ENCODE measurements at regions not wholly inside any gene's neighbourhood (a gene's known extent, or its start where the extent isn't known, plus 50 kb on each side); places are given as distances from the start of the nearest gene placed in this dataset.

- DNase-seq = no peak
- Mint-ChIP-seq H3K4me3 (no peak overlapping the region), H3K36me3 (ENCODE audit: low read depth) (no peaks in the 10 kb centered on the region), H3K27ac (no peak overlapping the region), H3K4me1 (no peaks in the 10 kb centered on the region), H3K27me3 (no peaks in the 10 kb centered on the region), H3K9me3 (no peaks in the 10 kb centered on the region)
- POLR2A ChIA-PET = no interaction called here
- CTCF ChIA-PET = no interaction called here
These were observed 313.1 kb downstream of the SLC6A15 start for GRCh38 chr12:84599539-84599938.

- ChIA-PET CTCF (no interaction called here), POLR2A (no interaction called here)
- H3K27me3 Mint-ChIP-seq = no peaks in the 10 kb centered on the region
- DNase-seq = no peak
- no peak overlapping the region for H3K27ac Mint-ChIP-seq
- no peaks in the 10 kb centered on the region for H3K4me1 Mint-ChIP-seq
- no peaks in the 10 kb centered on the region for H3K36me3 Mint-ChIP-seq (ENCODE audit: low read depth)
- H3K9me3 Mint-ChIP-seq = peaks cover 3% of the 10 kb centered on the region
- H3K4me3 Mint-ChIP-seq = no peak overlapping the region
These were observed 316.3 kb downstream of the SLC6A15 start for GRCh38 chr12:84596266-84596665.

- Mint-ChIP-seq H3K27ac (no peak overlapping the region), H3K9me3 (peaks cover 3% of the 10 kb centered on the region), H3K36me3 (ENCODE audit: low read depth) (no peaks in the 10 kb centered on the region), H3K27me3 (no peaks in the 10 kb centered on the region), H3K4me3 (no peak overlapping the region), H3K4me1 (no peaks in the 10 kb centered on the region)
- CTCF ChIA-PET = no interaction called here
- no peak for DNase-seq
- POLR2A ChIA-PET = no interaction called here
These were observed 318.4 kb downstream of the SLC6A15 start for GRCh38 chr12:84594157-84594556.

GRCh38 chr12:84585776-84586395, 326.7 kb downstream of the SLC6A15 start:
- H3K27me3 Mint-ChIP-seq = no peaks in the 10 kb centered on the region
- CTCF ChIA-PET = no interaction called here
- no peak overlapping the region for H3K27ac Mint-ChIP-seq
- no peaks in the 10 kb centered on the region for H3K36me3 Mint-ChIP-seq (ENCODE audit: low read depth)
- no peak overlapping the region for H3K4me3 Mint-ChIP-seq
- POLR2A ChIA-PET = no interaction called here
- no peak for DNase-seq
- H3K4me1 Mint-ChIP-seq = no peaks in the 10 kb centered on the region
- no peaks in the 10 kb centered on the region for H3K9me3 Mint-ChIP-seq

- Mint-ChIP-seq H3K27ac (no peak overlapping the region), H3K27me3 (no peaks in the 10 kb centered on the region), H3K36me3 (ENCODE audit: low read depth) (no peaks in the 10 kb centered on the region), H3K4me3 (no peak overlapping the region), H3K4me1 (no peaks in the 10 kb centered on the region), H3K9me3 (peaks cover 9% of the 10 kb centered on the region)
- DNase-seq = no peak
- POLR2A ChIA-PET = no interaction called here
- CTCF ChIA-PET = no interaction called here
These were observed 340.4 kb downstream of the SLC6A15 start for GRCh38 chr12:84572196-84572595.

GRCh38 chr12:84562331-84562730, 350.3 kb downstream of the SLC6A15 start:
- no peaks in the 10 kb centered on the region for H3K9me3 Mint-ChIP-seq
- H3K4me3 Mint-ChIP-seq = no peak overlapping the region
- no peak for DNase-seq
- H3K4me1 Mint-ChIP-seq = no peaks in the 10 kb centered on the region
- H3K27ac Mint-ChIP-seq = no peak overlapping the region
- H3K36me3 Mint-ChIP-seq (ENCODE audit: low read depth) = no peaks in the 10 kb centered on the region
- H3K27me3 Mint-ChIP-seq = no peaks in the 10 kb centered on the region
- CTCF ChIA-PET = no interaction called here
- POLR2A ChIA-PET = no interaction called here

DNA sequence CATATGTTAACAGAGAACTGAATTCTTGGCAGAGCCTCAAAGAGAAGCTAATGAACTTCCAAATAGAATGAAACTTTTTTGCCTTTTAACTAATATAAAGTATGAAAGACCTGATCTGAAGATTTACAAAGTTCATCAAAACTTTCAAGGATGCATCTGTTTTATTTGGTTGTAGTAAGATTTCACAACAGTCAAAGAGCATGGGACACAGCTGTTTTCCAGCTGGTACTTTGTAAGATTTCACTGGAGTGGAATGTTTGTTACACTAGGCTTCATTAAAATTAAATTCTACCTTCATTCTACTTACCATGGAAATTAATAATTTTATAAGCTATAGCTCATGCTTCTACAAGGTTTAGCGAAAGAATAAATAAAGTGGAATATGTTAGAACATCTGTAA, 351.2 kb downstream of the SLC6A15 start:
- Mint-ChIP-seq H3K27ac (no peak overlapping the region), H3K4me1 (no peaks in the 10 kb centered on the region), H3K4me3 (no peak overlapping the region), H3K9me3 (no peaks in the 10 kb centered on the region), H3K36me3 (ENCODE audit: low read depth) (no peaks in the 10 kb centered on the region), H3K27me3 (no peaks in the 10 kb centered on the region)
- CTCF ChIA-PET = no interaction called here
- no peak for DNase-seq
- POLR2A ChIA-PET = no interaction called here

DNA sequence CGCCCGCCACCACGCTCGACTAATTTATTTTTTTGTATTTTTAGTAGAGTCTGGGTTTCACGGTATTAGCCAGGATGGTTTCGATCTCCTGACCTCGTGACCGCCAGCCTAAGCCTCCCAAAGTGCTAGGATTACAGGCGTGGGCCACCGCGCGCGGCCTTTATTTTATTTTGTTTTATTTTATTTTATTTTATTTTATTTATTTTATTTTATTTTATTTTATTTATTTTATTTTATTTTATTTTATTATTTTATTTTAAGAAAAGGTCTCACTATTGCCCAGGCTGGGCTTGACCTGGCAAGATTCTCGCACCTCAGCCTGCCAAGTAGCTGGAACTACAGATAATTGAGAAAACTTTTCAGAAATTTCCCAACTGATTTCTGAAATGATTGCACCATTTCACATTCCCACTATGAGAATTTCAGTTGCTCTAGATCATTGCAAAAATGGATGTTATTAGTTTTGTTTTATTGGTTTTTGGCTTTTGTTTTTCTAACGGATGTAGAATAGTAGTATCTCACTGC, 358.3 kb downstream of the SLC6A15 start:
- no peak overlapping the region for H3K4me3 Mint-ChIP-seq
- DNase-seq = no peak
- no peaks in the 10 kb centered on the region for H3K27me3 Mint-ChIP-seq
- peaks cover 3% of the 10 kb centered on the region for H3K9me3 Mint-ChIP-seq
- H3K36me3 Mint-ChIP-seq (ENCODE audit: low read depth) = no peaks in the 10 kb centered on the region
- ChIA-PET POLR2A (no interaction called here), CTCF (no interaction called here)
- no peaks in the 10 kb centered on the region for H3K4me1 Mint-ChIP-seq
- H3K27ac Mint-ChIP-seq = no peak overlapping the region

DNA sequence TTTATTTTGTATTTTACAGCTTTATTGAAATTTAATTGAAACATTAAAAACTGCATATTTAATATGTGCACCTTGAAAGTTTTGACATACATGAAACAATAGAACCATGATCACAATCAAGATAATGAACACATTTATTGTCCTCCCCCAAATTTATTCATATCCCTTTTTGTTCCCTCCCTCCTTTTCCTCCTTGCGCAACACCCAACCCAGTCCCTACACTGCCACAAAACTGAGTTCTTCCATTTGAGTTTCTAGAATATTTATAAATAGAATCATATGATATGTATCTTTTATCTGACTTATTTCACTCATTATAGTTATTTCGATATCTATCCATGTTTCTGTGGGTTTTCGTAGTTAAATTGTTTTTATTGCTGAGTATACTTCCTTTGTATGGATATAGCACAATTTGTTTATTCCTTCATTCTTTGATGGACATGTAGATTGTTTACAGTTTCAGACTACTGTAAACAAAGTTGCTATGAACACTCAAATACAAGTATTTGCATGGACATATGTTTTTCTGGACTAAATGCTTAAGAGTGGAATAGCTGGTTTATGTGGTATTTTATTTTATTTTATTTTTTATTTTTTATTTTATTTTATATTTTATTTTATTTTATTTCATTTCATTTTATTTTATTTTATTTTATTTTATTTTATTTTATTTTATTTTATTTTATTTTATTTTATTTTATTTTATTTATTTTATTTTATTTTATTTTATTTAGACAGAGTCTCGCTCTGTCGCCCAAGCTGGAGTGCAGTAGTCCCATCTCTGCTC, 359.1 kb downstream of the SLC6A15 start:
- ChIA-PET POLR2A (no interaction called here), CTCF (no interaction called here)
- no peaks in the 10 kb centered on the region for H3K27me3 Mint-ChIP-seq
- no peaks in the 10 kb centered on the region for H3K4me1 Mint-ChIP-seq
- DNase-seq = no peak
- peaks cover 3% of the 10 kb centered on the region for H3K9me3 Mint-ChIP-seq
- H3K27ac Mint-ChIP-seq = no peak overlapping the region
- no peaks in the 10 kb centered on the region for H3K36me3 Mint-ChIP-seq (ENCODE audit: low read depth)
- no peak overlapping the region for H3K4me3 Mint-ChIP-seq

DNA sequence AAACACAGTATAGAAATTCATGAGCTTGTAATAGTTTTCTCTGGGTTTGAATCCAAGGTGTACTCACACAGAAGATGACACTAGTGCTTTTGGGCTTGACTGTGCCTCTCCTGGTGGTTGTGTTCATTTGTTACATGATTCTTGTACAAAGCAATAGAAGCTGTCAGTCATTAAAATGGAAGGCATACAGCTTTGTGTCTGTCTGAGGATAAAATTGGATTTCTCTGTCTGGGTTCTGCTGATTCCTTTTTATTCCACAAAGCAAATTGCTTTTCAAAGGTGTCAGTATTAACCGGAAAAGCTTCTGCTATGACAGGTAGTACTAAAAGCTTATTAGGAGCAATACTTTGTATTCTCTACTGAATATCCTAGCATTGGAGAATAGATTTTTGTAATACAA, 361.2 kb downstream of the SLC6A15 start:
- ChIA-PET CTCF (no interaction called here), POLR2A (no interaction called here)
- Mint-ChIP-seq H3K4me3 (no peak overlapping the region), H3K27ac (no peak overlapping the region), H3K36me3 (ENCODE audit: low read depth) (no peaks in the 10 kb centered on the region), H3K27me3 (no peaks in the 10 kb centered on the region), H3K9me3 (peaks cover 5% of the 10 kb centered on the region), H3K4me1 (no peaks in the 10 kb centered on the region)
- DNase-seq = no peak

- Mint-ChIP-seq H3K4me3 (no peak overlapping the region), H3K9me3 (peaks cover 5% of the 10 kb centered on the region), H3K4me1 (no peaks in the 10 kb centered on the region), H3K27ac (no peak overlapping the region), H3K27me3 (no peaks in the 10 kb centered on the region), H3K36me3 (ENCODE audit: low read depth) (no peaks in the 10 kb centered on the region)
- ChIA-PET CTCF (no interaction called here), POLR2A (no interaction called here)
- DNase-seq = no peak
These were observed 362.1 kb downstream of the SLC6A15 start for GRCh38 chr12:84550518-84550917.

- Mint-ChIP-seq H3K4me3 (no peak overlapping the region), H3K27ac (no peak overlapping the region), H3K9me3 (peaks cover 2% of the 10 kb centered on the region), H3K27me3 (no peaks in the 10 kb centered on the region), H3K4me1 (no peaks in the 10 kb centered on the region), H3K36me3 (ENCODE audit: low read depth) (no peaks in the 10 kb centered on the region)
- no peak for DNase-seq
- ChIA-PET CTCF (no interaction called here), POLR2A (no interaction called here)
These were observed 370.3 kb downstream of the SLC6A15 start for GRCh38 chr12:84542289-84542688.

DNA sequence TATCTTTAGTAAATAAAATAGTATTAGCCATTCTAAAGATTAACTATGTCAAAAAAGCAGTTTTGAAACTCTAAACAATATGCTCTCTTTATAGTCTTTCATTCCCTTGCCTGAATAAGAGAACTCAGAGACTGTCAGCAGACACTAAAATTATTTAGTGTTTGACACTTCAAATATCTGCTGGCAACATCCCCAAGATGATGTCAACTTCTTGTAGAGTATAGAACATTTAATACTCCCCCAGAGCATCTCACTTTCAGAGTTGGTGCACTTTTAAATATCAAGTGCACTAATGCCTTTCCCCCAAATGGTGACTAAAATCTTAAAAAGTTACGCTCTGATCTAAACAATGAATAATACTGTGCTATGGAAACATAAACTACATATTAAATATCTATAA, 374.9 kb downstream of the SLC6A15 start:
- no peaks in the 10 kb centered on the region for H3K36me3 Mint-ChIP-seq (ENCODE audit: low read depth)
- no peaks in the 10 kb centered on the region for H3K4me1 Mint-ChIP-seq
- no peak overlapping the region for H3K27ac Mint-ChIP-seq
- no peaks in the 10 kb centered on the region for H3K9me3 Mint-ChIP-seq
- no peaks in the 10 kb centered on the region for H3K27me3 Mint-ChIP-seq
- POLR2A ChIA-PET = no interaction called here
- DNase-seq = no peak
- no peak overlapping the region for H3K4me3 Mint-ChIP-seq
- CTCF ChIA-PET = no interaction called here

DNA sequence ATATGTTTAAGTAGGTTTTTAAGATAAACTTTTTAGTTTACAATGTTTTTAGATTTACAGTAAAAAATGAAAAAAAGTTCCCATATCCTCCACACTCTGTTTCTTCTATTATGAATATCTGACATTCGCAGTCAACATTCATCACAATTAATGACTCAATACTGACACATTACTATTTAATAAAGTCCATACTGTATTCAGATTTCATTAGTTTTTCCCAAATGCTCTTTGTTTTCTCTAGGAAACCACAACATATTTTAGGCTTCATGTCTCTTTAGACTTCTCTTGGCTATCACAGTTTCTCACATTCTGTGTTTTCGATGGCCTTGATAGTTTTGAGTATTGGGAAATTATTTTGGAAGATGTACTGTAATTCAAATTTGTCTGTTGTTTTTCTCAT, 399.8 kb downstream of the SLC6A15 start:
- H3K27me3 Mint-ChIP-seq = no peaks in the 10 kb centered on the region
- H3K36me3 Mint-ChIP-seq (ENCODE audit: low read depth) = no peaks in the 10 kb centered on the region
- H3K9me3 Mint-ChIP-seq = no peaks in the 10 kb centered on the region
- no peak overlapping the region for H3K4me3 Mint-ChIP-seq
- ChIA-PET POLR2A (no interaction called here), CTCF (no interaction called here)
- H3K4me1 Mint-ChIP-seq = no peaks in the 10 kb centered on the region
- H3K27ac Mint-ChIP-seq = no peak overlapping the region
- no peak for DNase-seq

Data from activated CD4-positive, alpha-beta memory T cell treated with anti-CD3 and anti-CD28 coated beads, Interleukin-2, amount 10 ng/mL, durations not matched to agents 7 days and 5 days (primary cell).